Adipose tissue (tissue), 3 donors: ENCODE measurements at regions not wholly inside any gene's neighbourhood (a gene's known extent, or its start where the extent isn't known, plus 50 kb on each side); places are given as distances from the start of the nearest gene placed in this dataset.

ENCODE experiments used
- H3K27ac ChIP-seq: one replicate; pipeline ENCODE4 v1.5.1; 2013; ENCODE audit warnings: low read depth, low read length
- WGBS, 3 donors: extraction: QIAGEN DNeasy Blood & Tissue Kit; methylation state at CpG; one replicate each; pipeline ENCODE4 v1.1.7; 2013; 5-methylcytosine and 5-hydroxymethylcytosine counted together
- donor health status: healthy with polysubstance abuse.
- donor health status: Bipolar disorder and iron deficiency.
- donor health status: healthy.

GRCh38 chr3:28700728-28701127 is 352.1 kb upstream of the AZI2 start:
- 73 to 88% (median 85%) methylated on average over 5 of the region's 5 CpGs for WGBS, 3 donors
- no peak overlapping the region for H3K27ac ChIP-seq

GRCh38 chr3:28703843-28704242 is 355.2 kb upstream of the AZI2 start:
- no peak overlapping the region for H3K27ac ChIP-seq

GRCh38 chr3:28711293-28711692 is 362.7 kb upstream of the AZI2 start:
- 65 to 82% (median 81%) methylated on average over 2 of the region's 2 CpGs for WGBS, 3 donors
- no peak overlapping the region for H3K27ac ChIP-seq

GRCh38 chr3:28716939-28717338 is 368.3 kb upstream of the AZI2 start:
- 47 to 69% (median 68%) methylated on average over 4 of the region's 4 CpGs for WGBS, 3 donors
- H3K27ac ChIP-seq: no peak overlapping the region

GRCh38 chr3:28718074-28718849 is 369.6 kb upstream of the AZI2 start:
- WGBS, 3 donors: 62 to 70% (median 68%) methylated on average over 4 of the region's 4 CpGs
- no peak overlapping the region for H3K27ac ChIP-seq

- 31 to 54% (median 47%) methylated on average over 3 of the region's 3 CpGs for WGBS, 3 donors
- no peak overlapping the region for H3K27ac ChIP-seq
These were observed 378.2 kb upstream of the AZI2 start for GRCh38 chr3:28726840-28727239.

- H3K27ac ChIP-seq: no peak overlapping the region
These were observed 378.7 kb upstream of the AZI2 start for GRCh38 chr3:28727307-28727706.

- 64 to 72% (median 71%) methylated on average over 2 of the region's 2 CpGs for WGBS, 3 donors
- no peak overlapping the region for H3K27ac ChIP-seq
These were observed 389.8 kb upstream of the AZI2 start for GRCh38 chr3:28738425-28738824.

GRCh38 chr3:28739647-28740046 is 391.0 kb upstream of the AZI2 start:
- 63 to 76% (median 73%) methylated on average over 1 of the region's 1 CpG for WGBS, 3 donors
- H3K27ac ChIP-seq: no peak overlapping the region

- 86 to 91% (median 89%) methylated on average over 2 of the region's 2 CpGs for WGBS, 3 donors
- no peak overlapping the region for H3K27ac ChIP-seq
These were observed 394.6 kb upstream of the AZI2 start for GRCh38 chr3:28743271-28743670.

- 36 to 80% (median 70%) methylated on average over 4 of the region's 4 CpGs for WGBS, 3 donors
- H3K27ac ChIP-seq: no peak overlapping the region
These were observed 395.2 kb upstream of the AZI2 start for GRCh38 chr3:28743831-28744230.

GRCh38 chr3:28745436-28745835 is 396.8 kb upstream of the AZI2 start:
- 75 to 86% (median 80%) methylated on average over 4 of the region's 4 CpGs for WGBS, 3 donors
- H3K27ac ChIP-seq: no peak overlapping the region

GRCh38 chr3:28745916-28746617 is 397.4 kb upstream of the AZI2 start:
- WGBS, 3 donors: 73 to 86% (median 74%) methylated on average over 6 of the region's 6 CpGs
- H3K27ac ChIP-seq: no peak overlapping the region

GRCh38 chr3:28746990-28747389 is 398.4 kb upstream of the AZI2 start:
- no peak overlapping the region for H3K27ac ChIP-seq
- 91 to 93% (median 92%) methylated on average over 2 of the region's 2 CpGs for WGBS, 3 donors

GRCh38 chr3:28751864-28752263 is 403.2 kb upstream of the AZI2 start:
- 68 to 91% (median 89%) methylated on average over 2 of the region's 2 CpGs for WGBS, 3 donors
- H3K27ac ChIP-seq: no peak overlapping the region

GRCh38 chr3:28752290-28752689 is 403.7 kb upstream of the AZI2 start:
- WGBS, 3 donors: 57 to 83% (median 81%) methylated on average over 1 of the region's 1 CpG
- H3K27ac ChIP-seq: no peak overlapping the region

- WGBS, 3 donors: 43 to 77% (median 57%) methylated on average over 1 of the region's 1 CpG
- no peak overlapping the region for H3K27ac ChIP-seq
These were observed 407.4 kb upstream of the AZI2 start for GRCh38 chr3:28756056-28756455.

- no peak overlapping the region for H3K27ac ChIP-seq
These were observed 409.5 kb upstream of the AZI2 start for GRCh38 chr3:28758115-28758514.

- H3K27ac ChIP-seq: no peak overlapping the region
- 0 to 92% (median 55%) methylated on average over 1 of the region's 1 CpG for WGBS, 3 donors
These were observed 412.8 kb upstream of the AZI2 start for GRCh38 chr3:28761375-28761774.

GRCh38 chr3:28765194-28765593 is 416.6 kb upstream of the AZI2 start:
- WGBS, 3 donors: 70 to 89% (median 80%) methylated on average over 1 of the region's 1 CpG
- no peak overlapping the region for H3K27ac ChIP-seq
